ENCODE measurements at regions not wholly inside any gene's neighbourhood (a gene's known extent, or its start where the extent isn't known, plus 50 kb on each side); places are given as distances from the start of the nearest gene placed in this dataset.

DNA sequence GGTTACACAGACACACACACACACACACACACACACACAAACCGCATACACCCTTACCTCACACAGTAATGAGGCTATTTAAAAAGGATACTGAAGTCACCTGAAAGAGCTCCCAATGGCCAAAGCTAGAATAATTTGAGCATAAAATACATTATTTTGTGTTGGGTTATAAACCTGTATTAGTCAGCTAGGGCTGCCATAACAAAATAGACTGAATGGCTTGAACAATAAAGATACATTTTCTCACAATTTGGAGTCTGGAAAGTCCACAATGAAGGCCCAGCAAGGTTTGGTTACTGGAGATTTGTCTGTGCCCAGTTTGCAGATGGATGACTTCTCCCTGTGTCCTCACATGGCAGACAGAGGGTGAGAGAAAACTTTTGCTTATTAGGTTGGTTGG is 605.4 kb upstream of the REG3G start:
- DNase-seq (ENCODE audit: low read depth): no peak
- no peak overlapping the region for H3K4me3 ChIP-seq (ENCODE audit: low read depth, low read length)
- TF ChIP-seq CTCF (IDR thresholded peaks at IDR 0.05; ENCODE audit: low read depth, low read length) (no peak), POLR2A (IDR thresholded peaks at IDR 0.05; ENCODE audit: extremely low read depth, insufficient read length) (no peak), MYC (IDR thresholded peaks at IDR 0.05; ENCODE audit: low read depth, low read length) (no peak)
- TF ChIP-seq, protein P1, sequence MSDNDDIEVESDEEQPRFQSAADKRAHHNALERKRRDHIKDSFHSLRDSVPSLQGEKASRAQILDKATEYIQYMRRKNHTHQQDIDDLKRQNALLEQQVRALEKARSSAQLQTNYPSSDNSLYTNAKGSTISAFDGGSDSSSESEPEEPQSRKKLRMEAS (IDR thresholded peaks at IDR 0.05; ENCODE audit: low read depth, low read length): no peak

- no peak for DNase-seq (ENCODE audit: low read depth)
- no peak for TF ChIP-seq CTCF (IDR thresholded peaks at IDR 0.05; ENCODE audit: low read depth, low read length)
- no peak for TF ChIP-seq POLR2A (IDR thresholded peaks at IDR 0.05; ENCODE audit: extremely low read depth, insufficient read length)
- TF ChIP-seq, protein P1 (IDR thresholded peaks at IDR 0.05; ENCODE audit: low read depth, low read length): no peak
- no peak for TF ChIP-seq MYC (IDR thresholded peaks at IDR 0.05; ENCODE audit: low read depth, low read length)
- no peak overlapping the region for H3K4me3 ChIP-seq (ENCODE audit: low read depth, low read length)
These were observed 601.9 kb upstream of the REG3G start for GRCh38 chr2:78423631-78424030.

- no peak overlapping the region for H3K4me3 ChIP-seq (ENCODE audit: low read depth, low read length)
- no peak for TF ChIP-seq MYC (IDR thresholded peaks at IDR 0.05; ENCODE audit: low read depth, low read length)
- TF ChIP-seq, protein P1 (IDR thresholded peaks at IDR 0.05; ENCODE audit: low read depth, low read length): no peak
- TF ChIP-seq POLR2A (IDR thresholded peaks at IDR 0.05; ENCODE audit: extremely low read depth, insufficient read length): no peak
- TF ChIP-seq CTCF (IDR thresholded peaks at IDR 0.05; ENCODE audit: low read depth, low read length): no peak
- no peak for DNase-seq (ENCODE audit: low read depth)
These were observed 598.3 kb upstream of the REG3G start for GRCh38 chr2:78427170-78427569.

GRCh38 chr2:78431241-78431640 is 594.3 kb upstream of the REG3G start:
- no peak overlapping the region for H3K4me3 ChIP-seq (ENCODE audit: low read depth, low read length)
- TF ChIP-seq POLR2A (IDR thresholded peaks at IDR 0.05; ENCODE audit: extremely low read depth, insufficient read length): no peak
- TF ChIP-seq, protein P1 (IDR thresholded peaks at IDR 0.05; ENCODE audit: low read depth, low read length): no peak
- no peak for TF ChIP-seq CTCF (IDR thresholded peaks at IDR 0.05; ENCODE audit: low read depth, low read length)
- TF ChIP-seq MYC (IDR thresholded peaks at IDR 0.05; ENCODE audit: low read depth, low read length): no peak
- no peak for DNase-seq (ENCODE audit: low read depth)

DNA sequence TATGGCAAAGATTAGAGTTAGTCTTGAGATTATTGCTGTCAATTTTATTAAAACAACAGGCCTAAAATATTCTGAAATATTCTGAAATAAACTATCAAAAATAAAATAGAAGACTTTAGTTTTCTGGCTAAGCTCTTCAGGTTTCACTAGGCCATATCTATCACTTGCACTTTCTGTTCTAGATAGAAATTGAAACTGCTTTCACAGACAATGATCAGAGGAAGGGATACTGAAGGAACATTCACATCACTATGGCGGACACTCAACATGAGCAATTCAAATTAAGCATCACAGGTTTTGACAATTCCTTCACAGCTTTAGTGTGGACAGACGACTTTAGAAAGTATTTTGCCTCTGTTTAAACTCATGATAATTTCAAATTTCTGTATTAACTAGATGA is 586.4 kb upstream of the REG3G start:
- H3K4me3 ChIP-seq (ENCODE audit: low read depth, low read length): no peak overlapping the region
- TF ChIP-seq, protein P1 (IDR thresholded peaks at IDR 0.05; ENCODE audit: low read depth, low read length): no peak
- TF ChIP-seq CTCF (IDR thresholded peaks at IDR 0.05; ENCODE audit: low read depth, low read length) (no peak), MYC (IDR thresholded peaks at IDR 0.05; ENCODE audit: low read depth, low read length) (no peak), POLR2A (IDR thresholded peaks at IDR 0.05; ENCODE audit: extremely low read depth, insufficient read length) (no peak)
- no peak for DNase-seq (ENCODE audit: low read depth)

- TF ChIP-seq POLR2A (IDR thresholded peaks at IDR 0.05; ENCODE audit: extremely low read depth, insufficient read length) (no peak), CTCF (IDR thresholded peaks at IDR 0.05; ENCODE audit: low read depth, low read length) (no peak), MYC (IDR thresholded peaks at IDR 0.05; ENCODE audit: low read depth, low read length) (no peak)
- TF ChIP-seq, protein P1 (IDR thresholded peaks at IDR 0.05; ENCODE audit: low read depth, low read length): no peak
- DNase-seq (ENCODE audit: low read depth): no peak
- H3K4me3 ChIP-seq (ENCODE audit: low read depth, low read length): no peak overlapping the region
These were observed 569.9 kb upstream of the REG3G start for GRCh38 chr2:78455586-78455985.

Data from NB4 (cell line).